ENCODE measurements at regions not wholly inside any gene's neighbourhood (a gene's known extent, or its start where the extent isn't known, plus 50 kb on each side); places are given as distances from the start of the nearest gene placed in this dataset.

- peaks cover 0 to 7% (median 0%) of the 10 kb centered on the region in 4 donors for H3K27me3 ChIP-seq (ENCODE audit: control insufficient read depth in 4 of 4, insufficient read depth in 4 of 4, low read length in 3 of 4)
- no peak overlapping the region for H3K27ac ChIP-seq (ENCODE audit: low read depth in 1 of 2, low read length in 2 of 2)
- TF ChIP-seq MAX (IDR thresholded peaks at IDR 0.05) (no peak), HNF4A (conservative IDR thresholded peaks at IDR 0.05) (no peak), RXRA (IDR thresholded peaks at IDR 0.05) (no peak), TAF1 (conservative IDR thresholded peaks at IDR 0.05) (no peak), ATF3 (IDR thresholded peaks at IDR 0.05) (no peak), CTCF (IDR thresholded peaks at IDR 0.05; ENCODE audit: low read depth, low read length, missing input control) (no peak), SP1 (IDR thresholded peaks at IDR 0.05) (no peak), FOXA2 (IDR thresholded peaks at IDR 0.05) (no peak), NR2F2 (IDR thresholded peaks at IDR 0.05) (no peak), EGR1 (IDR thresholded peaks at IDR 0.05; ENCODE audit: low read depth in 2 of 2) (no peak), HNF4G (IDR thresholded peaks at IDR 0.05) (no peak), GABPA (IDR thresholded peaks at IDR 0.05 in 1 of 2, conservative IDR thresholded peaks at IDR 0.05 in 1 of 2) (no peak), FOXA1 (IDR thresholded peaks at IDR 0.05) (no peak), REST (IDR thresholded peaks at IDR 0.05) (no peak), ZBTB33 (IDR thresholded peaks at IDR 0.05) (no peak), YY1 (IDR thresholded peaks at IDR 0.05) (no peak), RAD21 (IDR thresholded peaks at IDR 0.05) (no peak), JUND (IDR thresholded peaks at IDR 0.05) (no peak)
- no peaks in the 10 kb centered on the region for H3K36me3 ChIP-seq (ENCODE audit: control insufficient read depth in 4 of 4, insufficient read depth in 3 of 4, low read depth in 1 of 4, low read length in 3 of 4)
- H3K4me3 ChIP-seq (ENCODE audit: low read depth in 1 of 3, low read length in 3 of 3) = no peak overlapping the region
- H3K4me1 ChIP-seq (ENCODE audit: control insufficient read depth in 4 of 4, insufficient read depth in 4 of 4, low read length in 3 of 4) = no peaks in the 10 kb centered on the region
- WGBS = 81% methylated on average over 3 of the region's 3 CpGs
- H3K9me3 ChIP-seq (ENCODE audit: control insufficient read depth in 4 of 4, low read length in 3 of 4) = no peaks in the 10 kb centered on the region
- DNase-seq (ENCODE audit: low spot score) = no peak
- no peak overlapping the region for H3K9ac ChIP-seq (ENCODE audit: low read depth in 1 of 2, low read length in 2 of 2)
These were observed 138.6 kb upstream of the AKR1E2 start for GRCh38 chr10:4687397-4687796.

All from liver (tissue), 8 donors.